Tibial nerve (tissue), 4 donors: ENCODE measurements at regions not wholly inside any gene's neighbourhood (a gene's known extent, or its start where the extent isn't known, plus 50 kb on each side); places are given as distances from the start of the nearest gene placed in this dataset.

Experiments
- DNase-seq, 2 donors: peaks; one replicate each; pipeline ENCODE4 v3.0.0-alpha.2; 2019; ENCODE audit warnings: low spot score in 2 of 2
- H3K27ac ChIP-seq, 4 donors: fragments of 200-600 bp; sonication (generic) in 3 of 4; one replicate each; pipeline ENCODE4 v1.5.1; 2017 to 2019; ENCODE audit warnings: mild to moderate bottlenecking in 1 of 4
- H3K27me3 ChIP-seq, 2 donors: fragments of 200-600 bp; sonication (generic) in 1 of 2; one replicate each; pipeline versions ENCODE4 v1.5.1 to v1.6.0; 2017 to 2019
- H3K36me3 ChIP-seq, 3 donors: fragments of 200-600 bp; sonication (generic); one replicate each; pipeline ENCODE4 v1.5.1; 2018 to 2019
- H3K4me1 ChIP-seq, 4 donors: fragments of 200-600 bp; sonication (generic) in 3 of 4; one replicate each; pipeline ENCODE4 v1.5.1; 2017 to 2019
- H3K4me3 ChIP-seq, 4 donors: fragments of 200-600 bp; sonication (generic) in 3 of 4; one replicate each; pipeline ENCODE4 v1.5.1; 2017 to 2019; ENCODE audit warnings: mild to moderate bottlenecking in 1 of 4, moderate library complexity in 1 of 4
- H3K9me3 ChIP-seq, 4 donors: fragments of 200-600 bp; sonication (generic) in 3 of 4; one replicate each; pipeline ENCODE4 v1.5.1; 2017 to 2019
- EP300 ChIP-seq, 2 donors: sonication (generic); formaldehyde crosslinking; IDR thresholded peaks; one replicate each; pipeline ENCODE4 v1.6.1; 2017; ENCODE audit warnings: antibody characterized with exemption in 2 of 2, mild to moderate bottlenecking in 1 of 2
- POLR2A ChIP-seq, 2 donors: fragments of 450-650 bp; IDR thresholded peaks; one replicate each; pipeline ENCODE4 v1.6.1; 2017; ENCODE audit warnings: antibody characterized with exemption in 2 of 2, mild to moderate bottlenecking in 2 of 2, moderate library complexity in 2 of 2
- WGBS, 2 donors: methylation state at CpG; one replicate each; pipeline ENCODE4 v1.1.5; 2018; 5-methylcytosine and 5-hydroxymethylcytosine counted together
- TF ChIP-seq, protein P1 (sequence below), 5 experiments: fragments of 200-600 bp in 3 of 5; fragments of 450-650 bp in 2 of 5; sonication (generic) in 3 of 5; IDR thresholded peaks; one replicate each; pipeline ENCODE4 v1.5.1; 2016 to 2019; ENCODE audit warnings: antibody characterized with exemption in 5 of 5, mild to moderate bottlenecking in 3 of 5, moderate library complexity in 2 of 5

DNA sequence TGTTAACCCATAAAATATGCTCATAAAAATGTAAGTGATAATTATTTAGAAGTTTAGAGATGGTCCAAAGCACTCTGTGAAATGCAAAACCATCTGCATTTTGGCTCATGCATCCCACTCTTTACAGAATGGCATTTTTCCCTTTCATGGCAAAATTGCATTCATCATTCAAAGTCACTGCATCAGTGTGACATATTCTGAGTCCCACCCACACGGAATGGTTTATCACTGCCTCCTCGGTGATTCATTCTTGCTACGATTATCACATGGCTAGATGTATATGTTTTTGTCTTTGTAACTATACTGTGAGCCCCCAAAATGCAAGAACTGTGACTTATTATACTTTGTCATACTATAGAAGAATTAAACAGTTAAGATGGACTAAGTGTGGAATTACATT, 293.0 kb downstream of the LRATD1 start:
- 72 to 79% methylated on average over 3 of the region's 3 CpGs for WGBS, 2 donors

GRCh38 chr2:14927021-14927564, 294.6 kb downstream of the LRATD1 start:
- H3K4me1 ChIP-seq = no peaks in the 10 kb centered on the region
- 73 to 77% methylated on average over 5 of the region's 5 CpGs for WGBS, 2 donors
- no peak for DNase-seq
- no peak overlapping the region for H3K27ac ChIP-seq
- H3K36me3 ChIP-seq = no peaks in the 10 kb centered on the region
- H3K9me3 ChIP-seq = no peaks in the 10 kb centered on the region
- H3K27me3 ChIP-seq = no peaks in the 10 kb centered on the region
- TF ChIP-seq POLR2A (IDR thresholded peaks at IDR 0.05) (no peak), EP300 (IDR thresholded peaks at IDR 0.05) (no peak)
- TF ChIP-seq, protein P1, sequence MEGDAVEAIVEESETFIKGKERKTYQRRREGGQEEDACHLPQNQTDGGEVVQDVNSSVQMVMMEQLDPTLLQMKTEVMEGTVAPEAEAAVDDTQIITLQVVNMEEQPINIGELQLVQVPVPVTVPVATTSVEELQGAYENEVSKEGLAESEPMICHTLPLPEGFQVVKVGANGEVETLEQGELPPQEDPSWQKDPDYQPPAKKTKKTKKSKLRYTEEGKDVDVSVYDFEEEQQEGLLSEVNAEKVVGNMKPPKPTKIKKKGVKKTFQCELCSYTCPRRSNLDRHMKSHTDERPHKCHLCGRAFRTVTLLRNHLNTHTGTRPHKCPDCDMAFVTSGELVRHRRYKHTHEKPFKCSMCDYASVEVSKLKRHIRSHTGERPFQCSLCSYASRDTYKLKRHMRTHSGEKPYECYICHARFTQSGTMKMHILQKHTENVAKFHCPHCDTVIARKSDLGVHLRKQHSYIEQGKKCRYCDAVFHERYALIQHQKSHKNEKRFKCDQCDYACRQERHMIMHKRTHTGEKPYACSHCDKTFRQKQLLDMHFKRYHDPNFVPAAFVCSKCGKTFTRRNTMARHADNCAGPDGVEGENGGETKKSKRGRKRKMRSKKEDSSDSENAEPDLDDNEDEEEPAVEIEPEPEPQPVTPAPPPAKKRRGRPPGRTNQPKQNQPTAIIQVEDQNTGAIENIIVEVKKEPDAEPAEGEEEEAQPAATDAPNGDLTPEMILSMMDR (IDR thresholded peaks at IDR 0.05) = no peak
- no peak overlapping the region for H3K4me3 ChIP-seq

More for the DNA sequence above, 293.0 kb downstream of the LRATD1 start:
- DNase-seq = no peak
- no peak overlapping the region for H3K4me3 ChIP-seq
- no peaks in the 10 kb centered on the region for H3K9me3 ChIP-seq
- H3K4me1 ChIP-seq = no peaks in the 10 kb centered on the region
- no peak overlapping the region for H3K27ac ChIP-seq
- H3K36me3 ChIP-seq = no peaks in the 10 kb centered on the region
- TF ChIP-seq POLR2A (IDR thresholded peaks at IDR 0.05) (no peak), EP300 (IDR thresholded peaks at IDR 0.05) (no peak)
- TF ChIP-seq, protein P1 (IDR thresholded peaks at IDR 0.05) = no peak
- H3K27me3 ChIP-seq = no peaks in the 10 kb centered on the region

DNA sequence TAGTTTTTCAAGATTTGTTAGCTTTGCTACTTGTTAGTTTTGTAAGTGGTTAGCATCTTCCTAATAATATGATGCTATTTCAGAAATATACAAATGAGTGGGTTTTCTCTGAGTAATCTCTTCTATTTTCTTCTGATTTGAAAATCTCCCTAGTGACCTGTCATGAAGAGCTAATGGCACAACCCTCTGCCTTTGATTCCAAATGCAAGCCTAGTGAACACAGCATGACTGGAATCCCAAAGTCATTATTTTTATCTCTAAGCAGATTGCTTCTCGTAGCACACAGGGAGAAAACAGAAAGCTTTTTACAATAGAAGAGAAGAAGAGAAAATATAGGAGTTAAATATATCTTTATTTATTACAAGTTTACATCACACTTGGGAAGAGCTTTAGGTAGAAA, 295.5 kb downstream of the LRATD1 start:
- 44 to 58% methylated on average over 1 of the region's 1 CpG for WGBS, 2 donors
- Histone ChIP-seq H3K27ac (no peak overlapping the region), H3K9me3 (no peaks in the 10 kb centered on the region), H3K27me3 (no peaks in the 10 kb centered on the region), H3K36me3 (no peaks in the 10 kb centered on the region), H3K4me1 (no peaks in the 10 kb centered on the region), H3K4me3 (no peak overlapping the region)
- TF ChIP-seq EP300 (IDR thresholded peaks at IDR 0.05) (no peak), POLR2A (IDR thresholded peaks at IDR 0.05) (no peak)
- TF ChIP-seq, protein P1 (IDR thresholded peaks at IDR 0.05) = no peak
- DNase-seq = no peak

DNA sequence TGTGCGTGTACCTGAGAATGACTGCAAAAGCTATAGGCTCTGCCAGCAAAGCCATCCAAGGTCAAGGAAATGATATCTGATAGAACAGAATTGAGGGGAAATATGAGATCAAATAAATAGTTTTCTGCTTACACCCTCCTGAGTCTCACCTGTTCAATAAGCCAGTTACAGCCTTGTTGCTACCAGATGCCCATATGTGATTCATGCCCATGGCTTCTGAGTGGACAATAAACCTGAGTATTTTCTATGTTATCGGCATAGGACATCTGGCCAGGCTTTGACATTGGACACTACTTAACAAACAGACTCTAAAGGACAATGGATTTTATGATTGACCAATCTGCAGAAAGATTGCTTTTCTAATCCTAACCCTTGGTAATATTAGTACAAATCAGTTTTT, 297.9 kb downstream of the LRATD1 start:
- no peaks in the 10 kb centered on the region for H3K4me1 ChIP-seq
- no peak overlapping the region for H3K27ac ChIP-seq
- no peaks in the 10 kb centered on the region for H3K36me3 ChIP-seq
- 92 to 100% methylated on average over 2 of the region's 2 CpGs for WGBS, 2 donors
- H3K27me3 ChIP-seq = no peaks in the 10 kb centered on the region
- H3K4me3 ChIP-seq = no peak overlapping the region
- DNase-seq = no peak
- H3K9me3 ChIP-seq = no peaks in the 10 kb centered on the region
- TF ChIP-seq POLR2A (IDR thresholded peaks at IDR 0.05) (no peak), EP300 (IDR thresholded peaks at IDR 0.05) (no peak)
- TF ChIP-seq, protein P1 (IDR thresholded peaks at IDR 0.05) = no peak

- Histone ChIP-seq H3K9me3 (peaks cover 0 to 5% (median 0%) of the 10 kb centered on the region in 4 donors), H3K4me3 (no peak overlapping the region), H3K27ac (no peak overlapping the region), H3K4me1 (no peaks in the 10 kb centered on the region), H3K27me3 (no peaks in the 10 kb centered on the region), H3K36me3 (no peaks in the 10 kb centered on the region)
- DNase-seq = no peak
- TF ChIP-seq, protein P1 (IDR thresholded peaks at IDR 0.05) = no peak
- TF ChIP-seq EP300 (IDR thresholded peaks at IDR 0.05) (no peak), POLR2A (IDR thresholded peaks at IDR 0.05) (no peak)
These were observed 299.8 kb downstream of the LRATD1 start for GRCh38 chr2:14932285-14932684.
